Esophagus squamous epithelium (tissue), 4 donors: ENCODE measurements at regions not wholly inside any gene's neighbourhood (a gene's known extent, or its start where the extent isn't known, plus 50 kb on each side); places are given as distances from the start of the nearest gene placed in this dataset.

ENCODE experiments used
- CTCF ChIP-seq, 6 experiments: fragments of 450-650 bp in 4 of 6; fragments of 200-600 bp in 2 of 6; sonication (generic) in 2 of 6; IDR thresholded peaks; one replicate each; pipeline ENCODE4 v1.5.1; 2016 to 2019; ENCODE audit warnings: antibody characterized with exemption in 6 of 6, mild to moderate bottlenecking in 4 of 6, moderate library complexity in 4 of 6
- POLR2A ChIP-seq, 4 donors: fragments of 450-650 bp; IDR thresholded peaks; one replicate each; pipeline ENCODE4 v1.6.1; 2017; ENCODE audit warnings: antibody characterized with exemption in 4 of 4, mild to moderate bottlenecking in 4 of 4, moderate library complexity in 3 of 4

DNA sequence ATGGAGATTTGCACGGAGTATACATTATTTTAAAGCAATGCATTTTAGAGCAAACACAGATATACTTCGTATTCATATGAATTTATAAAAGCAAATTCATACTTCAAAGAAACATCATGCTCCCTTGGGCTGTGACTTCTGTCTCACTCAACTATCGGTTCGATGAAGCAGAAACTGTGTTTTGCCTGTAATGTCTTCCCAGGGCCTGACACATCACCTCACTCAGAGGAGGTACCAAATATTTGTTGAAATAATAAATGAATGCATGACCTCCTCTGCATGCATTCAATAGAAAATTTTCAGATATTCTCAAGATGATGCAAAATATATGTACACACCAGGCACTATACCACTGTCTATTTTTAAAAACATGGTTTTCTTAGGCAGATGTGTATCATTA is 432.7 kb downstream of the EFNB2 start:
- TF ChIP-seq CTCF (IDR thresholded peaks at IDR 0.05) (no peak), POLR2A (IDR thresholded peaks at IDR 0.05) (no peak)
